Tibial artery (tissue), 4 donors: ENCODE measurements at regions not wholly inside any gene's neighbourhood (a gene's known extent, or its start where the extent isn't known, plus 50 kb on each side); places are given as distances from the start of the nearest gene placed in this dataset.

Experiments used
- DNase-seq, 2 donors: peaks; one replicate each; pipeline ENCODE4 v3.0.0-alpha.2; 2019
- H3K27ac ChIP-seq, 2 donors: fragments of 200-600 bp; sonication (generic) in 1 of 2; 1 replicate in 1 of 2; 2 replicates in 1 of 2; pipeline ENCODE4 v1.5.1; 2018 to 2019; ENCODE audit warnings: mild to moderate bottlenecking in 1 of 2
- H3K27me3 ChIP-seq, 2 donors: fragments of 200-600 bp; sonication (generic) in 1 of 2; one replicate each; pipeline versions ENCODE4 v1.5.1 to v1.6.0; 2016 to 2019
- H3K36me3 ChIP-seq, 3 donors: fragments of 200-600 bp; sonication (generic) in 2 of 3; one replicate each; pipeline ENCODE4 v1.5.1; 2016 to 2019; ENCODE audit warnings: mild to moderate bottlenecking in 2 of 3
- H3K4me1 ChIP-seq, 4 donors: fragments of 200-600 bp; sonication (generic) in 2 of 4; 1 replicate in 3 of 4; 2 replicates in 1 of 4; pipeline ENCODE4 v1.5.1; 2016 to 2019
- H3K4me3 ChIP-seq, 2 donors: fragments of 200-600 bp; sonication (generic) in 1 of 2; 1 replicate in 1 of 2; 2 replicates in 1 of 2; pipeline ENCODE4 v1.5.1; 2018 to 2019; ENCODE audit warnings: mild to moderate bottlenecking in 2 of 2
- H3K9me3 ChIP-seq, 3 donors: fragments of 200-600 bp; sonication (generic) in 1 of 3; one replicate each; pipeline ENCODE4 v1.5.1; 2016 to 2019
- CTCF ChIP-seq, 2 experiments: fragments of 200-600 bp in 1 of 2; fragments of 450-650 bp in 1 of 2; IDR thresholded peaks; one replicate each; pipeline ENCODE4 v1.5.1; 2017 to 2019; ENCODE audit warnings: antibody characterized with exemption in 2 of 2, mild to moderate bottlenecking in 1 of 2, moderate library complexity in 1 of 2
- intact Hi-C: fragments of 100-400 bp; cut with DNase I; formaldehyde crosslinking; loops from one replicate; pipeline ENCODE4 v1.15.0; 2023; ENCODE audit warnings: low total_unique reads

- no peaks in the 10 kb centered on the region for H3K4me1 ChIP-seq
- TF ChIP-seq CTCF (IDR thresholded peaks at IDR 0.05): no peak
- no peaks in the 10 kb centered on the region for H3K27me3 ChIP-seq
- H3K27ac ChIP-seq: no peak overlapping the region
- H3K9me3 ChIP-seq: no peaks in the 10 kb centered on the region
- no peak overlapping the region for H3K4me3 ChIP-seq
- H3K36me3 ChIP-seq: no peaks in the 10 kb centered on the region
- DNase-seq: no peak
- intact Hi-C loops: no loop called here
Measured at GRCh38 chr5:89036166-89036565, 153.2 kb upstream of the MEF2C start.

- no peak overlapping the region for H3K27ac ChIP-seq
- H3K27me3 ChIP-seq: no peaks in the 10 kb centered on the region
- no peak for DNase-seq
- H3K9me3 ChIP-seq: no peaks in the 10 kb centered on the region
- TF ChIP-seq CTCF (IDR thresholded peaks at IDR 0.05): no peak
- intact Hi-C loops: no loop called here
- H3K36me3 ChIP-seq: no peaks in the 10 kb centered on the region
- H3K4me3 ChIP-seq: no peak overlapping the region
- no peaks in the 10 kb centered on the region for H3K4me1 ChIP-seq
Measured at GRCh38 chr5:89034588-89034987, 151.6 kb upstream of the MEF2C start.

- intact Hi-C loops: no loop called here
- no peaks in the 10 kb centered on the region for H3K4me1 ChIP-seq
- H3K9me3 ChIP-seq: no peaks in the 10 kb centered on the region
- no peak overlapping the region for H3K27ac ChIP-seq
- no peaks in the 10 kb centered on the region for H3K36me3 ChIP-seq
- TF ChIP-seq CTCF (IDR thresholded peaks at IDR 0.05): no peak
- no peak for DNase-seq
- H3K27me3 ChIP-seq: no peaks in the 10 kb centered on the region
- no peak overlapping the region for H3K4me3 ChIP-seq
Measured at GRCh38 chr5:89030798-89031197, 147.8 kb upstream of the MEF2C start.

GRCh38 chr5:89028595-89029285, 145.8 kb upstream of the MEF2C start:
- H3K4me1 ChIP-seq: no peaks in the 10 kb centered on the region
- H3K4me3 ChIP-seq: no peak overlapping the region
- intact Hi-C loops: no loop called here
- no peaks in the 10 kb centered on the region for H3K9me3 ChIP-seq
- H3K27me3 ChIP-seq: no peaks in the 10 kb centered on the region
- DNase-seq: no peak
- H3K36me3 ChIP-seq: no peaks in the 10 kb centered on the region
- H3K27ac ChIP-seq: no peak overlapping the region
- no peak for TF ChIP-seq CTCF (IDR thresholded peaks at IDR 0.05)

GRCh38 chr5:89024045-89024444, 141.1 kb upstream of the MEF2C start:
- Histone ChIP-seq H3K9me3 (no peaks in the 10 kb centered on the region), H3K4me1 (no peaks in the 10 kb centered on the region), H3K27ac (no peak overlapping the region), H3K36me3 (no peaks in the 10 kb centered on the region), H3K27me3 (no peaks in the 10 kb centered on the region), H3K4me3 (no peak overlapping the region)
- DNase-seq: no peak
- no peak for TF ChIP-seq CTCF (IDR thresholded peaks at IDR 0.05)
- intact Hi-C loops: no loop called here
